ENCODE measurements at regions not wholly inside any gene's neighbourhood (a gene's known extent, or its start where the extent isn't known, plus 50 kb on each side); places are given as distances from the start of the nearest gene placed in this dataset.

- Histone ChIP-seq H3K9me3 (ENCODE audit: control insufficient read depth, insufficient read depth, low read depth, low read length) (no peaks in the 10 kb centered on the region), H3K4me1 (ENCODE audit: control insufficient read depth, insufficient read depth, low read length) (no peaks in the 10 kb centered on the region), H3K36me3 (ENCODE audit: control insufficient read depth in 2 of 2, insufficient read depth in 1 of 2, low read length in 2 of 2) (no peaks in the 10 kb centered on the region), H3K27ac (ENCODE audit: extremely low read depth, low read depth, low read length) (no peak overlapping the region), H3K4me3 (ENCODE audit: low read depth, low read length) (no peak overlapping the region)
- ChIA-PET POLR2A (no interaction called here), CTCF (no interaction called here)
- TF ChIP-seq ZNF664 (tag by site-specific recombination; IDR thresholded peaks at IDR 0.05) = no peak
Measured at GRCh38 chr13:83372786-83373185, 509.5 kb downstream of the SLITRK1 start.

- H3K9me3 ChIP-seq (ENCODE audit: control insufficient read depth, insufficient read depth, low read depth, low read length) = no peaks in the 10 kb centered on the region
- POLR2A ChIA-PET = no interaction called here
- CTCF ChIA-PET = no interaction called here
- H3K36me3 ChIP-seq (ENCODE audit: control insufficient read depth in 2 of 2, insufficient read depth in 1 of 2, low read length in 2 of 2) = no peaks in the 10 kb centered on the region
- TF ChIP-seq SETDB1 (IDR thresholded peaks at IDR 0.05; ENCODE audit: insufficient read length, low read length) (no peak), ZNF514 (tag by site-specific recombination; IDR thresholded peaks at IDR 0.05) (no peak), ZNF561 (tag by site-specific recombination; IDR thresholded peaks at IDR 0.05; ENCODE audit: borderline replicate concordance) (no peak), PRDM2 (tag by site-specific recombination; IDR thresholded peaks at IDR 0.05; ENCODE audit: borderline replicate concordance) (no peak), ELK4 (IDR thresholded peaks at IDR 0.05; ENCODE audit: borderline replicate concordance, low read depth, low read length) (no peak), ZNF501 (tag by site-specific recombination; IDR thresholded peaks at IDR 0.05) (no peak), ZNF112 (tag by site-specific recombination; IDR thresholded peaks at IDR 0.05) (no peak)
- no peak overlapping the region for H3K27ac ChIP-seq (ENCODE audit: extremely low read depth, low read depth, low read length)
- no peak overlapping the region for H3K4me3 ChIP-seq (ENCODE audit: low read depth, low read length)
- no peaks in the 10 kb centered on the region for H3K4me1 ChIP-seq (ENCODE audit: control insufficient read depth, insufficient read depth, low read length)
Measured at GRCh38 chr13:83365723-83366122, 516.6 kb downstream of the SLITRK1 start.

- H3K27ac ChIP-seq (ENCODE audit: extremely low read depth, low read depth, low read length) = no peak overlapping the region
- no peak for TF ChIP-seq ZIC2 (tag by site-specific recombination; IDR thresholded peaks at IDR 0.05)
- no peak for TF ChIP-seq SCRT1 (tag by site-specific recombination; IDR thresholded peaks at IDR 0.05; ENCODE audit: borderline replicate concordance)
- TF ChIP-seq ZNF548 (tag by site-specific recombination; IDR thresholded peaks at IDR 0.05) = no peak
- no peaks in the 10 kb centered on the region for H3K9me3 ChIP-seq (ENCODE audit: control insufficient read depth, insufficient read depth, low read depth, low read length)
- ChIA-PET CTCF (no interaction called here), POLR2A (no interaction called here)
- no peaks in the 10 kb centered on the region for H3K36me3 ChIP-seq (ENCODE audit: control insufficient read depth in 2 of 2, insufficient read depth in 1 of 2, low read length in 2 of 2)
- no peak overlapping the region for H3K4me3 ChIP-seq (ENCODE audit: low read depth, low read length)
- H3K4me1 ChIP-seq (ENCODE audit: control insufficient read depth, insufficient read depth, low read length) = no peaks in the 10 kb centered on the region
Measured at GRCh38 chr13:83355041-83355440, 527.2 kb downstream of the SLITRK1 start.

GRCh38 chr13:83352391-83352790, 529.9 kb downstream of the SLITRK1 start:
- Histone ChIP-seq H3K4me3 (ENCODE audit: low read depth, low read length) (no peak overlapping the region), H3K36me3 (ENCODE audit: control insufficient read depth in 2 of 2, insufficient read depth in 1 of 2, low read length in 2 of 2) (no peaks in the 10 kb centered on the region)
- CTCF ChIA-PET = no interaction called here
- TF ChIP-seq MEIS1 (CRISPR knock-in tag; IDR thresholded peaks at IDR 0.05; ENCODE audit: borderline replicate concordance) (no peak), ZNF549 (tag by site-specific recombination; IDR thresholded peaks at IDR 0.05) (no peak), ZNF350 (tag by site-specific recombination; IDR thresholded peaks at IDR 0.05) (no peak), ZNF404 (tag by site-specific recombination; IDR thresholded peaks at IDR 0.05) (no peak), TSHZ1 (tag by site-specific recombination; IDR thresholded peaks at IDR 0.05; ENCODE audit: borderline replicate concordance) (no peak), ZBTB44 (tag by site-specific recombination; IDR thresholded peaks at IDR 0.05) (no peak)

More at GRCh38 chr13:83352391-83352790, 529.9 kb downstream of the SLITRK1 start:
- Histone ChIP-seq H3K27ac (ENCODE audit: extremely low read depth, low read depth, low read length) (no peak overlapping the region), H3K9me3 (ENCODE audit: control insufficient read depth, insufficient read depth, low read depth, low read length) (no peaks in the 10 kb centered on the region), H3K4me1 (ENCODE audit: control insufficient read depth, insufficient read depth, low read length) (no peaks in the 10 kb centered on the region)
- POLR2A ChIA-PET = no interaction called here
